ENCODE measurements at regions not wholly inside any gene's neighbourhood (a gene's known extent, or its start where the extent isn't known, plus 50 kb on each side); places are given as distances from the start of the nearest gene placed in this dataset.
A peak's percentile ranks its signal among the peaks of the same experiment; 100 is the strongest.
"Not testable (repeated sequence)": the region's sequence is repeated elsewhere in the genome, so short reads cannot be mapped to it uniquely, and the experiment has no call there.

DNA sequence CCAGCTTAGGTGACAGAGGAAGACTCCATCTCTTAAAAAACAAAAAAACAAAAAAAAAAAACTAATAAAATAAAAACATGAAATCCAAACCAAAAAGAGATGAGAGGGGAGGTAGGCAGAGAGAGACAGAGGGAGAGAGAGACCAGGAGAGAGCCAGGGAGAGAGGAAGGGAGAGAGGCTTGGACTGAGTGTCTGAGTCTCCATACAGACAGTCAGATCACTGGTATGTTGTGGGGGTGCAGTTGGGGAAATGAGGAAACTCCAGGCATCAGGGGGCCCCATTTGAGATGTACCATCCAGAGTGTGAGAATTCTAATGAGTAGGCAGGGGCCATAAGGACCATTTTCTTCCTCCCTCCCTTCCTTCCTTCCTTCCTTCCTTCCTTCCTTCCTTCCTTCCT lies 53.1 kb upstream of the SEPTIN5 start:
- no peak for DNase-seq (ENCODE audit: low read depth, low spot score)

DNA sequence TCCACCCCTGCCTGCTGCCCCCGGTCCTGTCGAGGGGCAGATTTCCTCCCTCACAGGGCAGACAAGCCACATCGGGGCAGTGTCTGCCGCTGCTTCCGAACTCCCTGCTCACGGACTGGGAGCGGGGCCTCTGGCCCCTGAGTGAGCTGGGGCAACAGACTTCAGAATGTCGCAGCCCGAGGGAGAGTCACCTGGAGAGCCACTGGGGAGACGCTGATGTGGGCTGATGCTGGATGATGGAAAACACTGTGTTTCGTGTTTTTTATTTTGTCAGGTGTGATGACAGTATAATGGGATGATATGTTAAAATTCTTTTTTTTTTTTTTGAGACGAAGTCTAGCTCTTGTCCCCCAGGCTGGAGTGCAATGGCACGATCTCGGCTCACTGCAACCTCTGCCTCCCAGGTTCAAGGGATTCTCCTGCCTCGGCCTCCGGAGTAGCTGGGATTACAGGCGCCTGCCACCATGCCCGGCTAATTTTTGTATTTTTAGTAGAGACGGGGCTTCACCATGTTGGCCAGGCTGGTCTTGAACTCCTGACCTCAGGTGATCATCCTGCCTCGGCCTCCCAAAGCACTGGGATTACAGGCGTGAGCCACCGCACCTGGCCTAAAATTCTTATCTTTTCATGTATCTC lies 52.1 kb upstream of the SEPTIN5 start:
- DNase-seq (ENCODE audit: low read depth, low spot score): not testable (repeated sequence)

DNA sequence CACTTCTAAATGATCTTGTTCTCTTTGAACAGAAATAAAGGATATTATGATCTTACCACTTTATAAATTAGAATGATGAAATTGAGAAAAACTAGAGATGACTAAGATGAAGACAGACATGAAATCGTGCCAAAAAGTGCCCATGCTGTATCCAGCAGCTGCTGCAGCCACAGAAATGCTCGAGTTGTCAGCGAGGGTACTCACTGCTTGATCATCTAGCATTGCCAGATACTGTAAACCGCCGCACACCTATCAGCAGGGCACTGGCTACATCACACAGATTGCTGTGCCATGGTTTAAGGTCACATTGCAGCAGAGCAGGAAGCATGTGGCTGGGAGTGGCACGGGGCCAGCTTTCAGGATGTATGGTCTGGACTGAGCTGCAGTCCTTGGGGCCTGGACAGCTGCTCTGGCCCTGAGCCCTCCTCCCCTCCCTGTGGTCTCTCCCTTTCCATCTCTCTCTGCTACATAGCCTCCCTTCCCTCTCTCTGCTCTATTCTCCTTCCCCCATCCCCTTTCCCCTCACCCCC lies 51.0 kb upstream of the SEPTIN5 start:
- DNase-seq (ENCODE audit: low read depth, low spot score): peak; percentile 76

DNA sequence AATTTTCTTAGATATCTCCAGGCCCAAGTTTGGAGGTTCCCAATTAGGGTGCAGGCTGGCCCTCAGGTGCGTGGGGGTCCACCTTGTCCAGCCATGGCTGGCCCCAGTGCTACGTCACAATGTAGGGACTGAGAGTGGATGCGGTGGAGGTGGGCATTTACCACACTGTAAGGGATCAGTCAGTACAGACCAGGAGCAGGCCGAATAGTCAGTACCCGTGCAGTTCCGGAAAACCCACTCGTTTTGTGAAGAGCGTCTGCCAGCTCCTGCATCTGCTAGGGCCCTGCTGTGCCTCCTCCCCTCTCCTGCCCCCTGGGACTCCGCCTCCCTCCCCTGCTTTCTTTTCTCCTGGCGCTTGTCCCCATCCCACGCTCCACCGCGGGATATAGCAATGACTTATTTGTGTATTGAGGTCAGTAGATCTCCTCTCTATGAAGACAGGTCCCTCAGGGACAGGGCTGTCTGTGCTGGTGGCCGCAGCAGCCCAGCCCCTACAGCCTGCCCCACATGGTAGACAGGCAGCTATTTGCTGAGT lies 50.4 kb upstream of the SEPTIN5 start:
- peak; percentile 54 for DNase-seq (ENCODE audit: low read depth, low spot score)

DNA sequence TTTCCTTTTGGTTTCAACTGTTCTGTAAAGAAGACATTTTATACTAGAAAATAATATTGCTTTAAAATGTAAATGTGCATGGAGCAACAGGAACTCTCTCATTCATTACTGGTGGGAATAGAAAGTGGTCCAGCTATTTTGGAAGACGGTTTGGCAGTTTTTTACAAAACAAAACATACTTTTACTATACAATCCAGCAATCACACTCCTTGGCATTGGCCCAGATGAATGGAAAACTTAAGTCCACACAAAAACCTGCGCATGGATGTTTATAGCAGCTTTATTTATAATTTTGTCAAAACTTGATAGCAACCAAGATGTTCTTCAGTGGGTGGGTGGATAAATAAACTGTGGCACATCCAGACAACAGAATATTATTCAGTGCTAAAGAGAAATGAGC lies 49.9 kb upstream of the SEPTIN5 start:
- DNase-seq (ENCODE audit: low read depth, low spot score): no peak

All from smooth muscle cell of the brain vasculature (primary cell).